GM23338 (cell line): ENCODE measurements at regions not wholly inside any gene's neighbourhood (a gene's known extent, or its start where the extent isn't known, plus 50 kb on each side); places are given as distances from the start of the nearest gene placed in this dataset.

ENCODE experiments used
- ATAC-seq: fragments of 200-7000 bp; cut with Tn5 transposase; 3 replicates; pipeline ENCODE4 v1.9.1; 2020
- DNase-seq: peaks from one replicate; pipeline ENCODE4 v3.0.0-alpha.2; 2015; ENCODE audit warnings: low spot score
- H2AFZ ChIP-seq: fragments of 200-600 bp; sonication (generic); 2 replicates; pipeline ENCODE4 v1.8.0; 2016; ENCODE audit warnings: antibody characterized with exemption, mild to moderate bottlenecking, moderate library complexity
- H3F3A ChIP-seq: fragments of 200-600 bp; sonication (generic); replicated peaks from 2 replicates; pipeline ENCODE4 v1.8.0; 2017; ENCODE audit warnings: antibody characterized with exemption, mixed run types, low read depth
- H3K27ac ChIP-seq: fragments of 200-600 bp; sonication (generic); 2 replicates; pipeline ENCODE4 v1.6.1; 2016; ENCODE audit warnings: low read depth
- H3K27me3 ChIP-seq: fragments of 200-600 bp; sonication (generic); 2 replicates; pipeline ENCODE4 v1.8.0; 2016; ENCODE audit warnings: mild to moderate bottlenecking, mixed run types, moderate library complexity; ENCODE audit not compliant: insufficient read depth
- H3K36me3 ChIP-seq: fragments of 200-600 bp; sonication (generic); 2 replicates; pipeline ENCODE4 v1.8.0; 2016; ENCODE audit warnings: mild to moderate bottlenecking; ENCODE audit not compliant: insufficient read depth
- H3K4me1 ChIP-seq: fragments of 200-600 bp; sonication (generic); 2 replicates; pipeline ENCODE4 v1.8.0; 2016; ENCODE audit warnings: mild to moderate bottlenecking, moderate library complexity; ENCODE audit not compliant: insufficient read depth
- H3K4me2 ChIP-seq: fragments of 200-600 bp; sonication (generic); 2 replicates; pipeline ENCODE4 v1.7.1; 2017; ENCODE audit warnings: mixed run types
- H3K4me3 ChIP-seq: fragments of 200-600 bp; sonication (generic); 2 replicates; pipeline ENCODE4 v1.6.1; 2016; ENCODE audit warnings: mixed run types
- H3K79me2 ChIP-seq: fragments of 200-600 bp; sonication (generic); replicated peaks from 2 replicates; pipeline ENCODE4 v1.8.0; 2017; ENCODE audit warnings: mild to moderate bottlenecking; ENCODE audit not compliant: insufficient read depth
- H3K9me2 ChIP-seq: fragments of 200-600 bp; sonication (generic); 2 replicates; pipeline ENCODE4 v1.8.0; 2017; ENCODE audit not compliant: insufficient read depth
- H4K20me1 ChIP-seq: fragments of 200-600 bp; sonication (generic); replicated peaks from 2 replicates; pipeline ENCODE4 v1.8.0; 2017; ENCODE audit warnings: mild to moderate bottlenecking; ENCODE audit not compliant: insufficient read depth
- H3K27ac Mint-ChIP-seq: 2 replicates; pipeline ENCODE4 v1.8.0; 2020; ENCODE audit warnings: inconsistent platforms, mild to moderate bottlenecking, moderate library complexity, mixed read lengths
- H3K27me3 Mint-ChIP-seq: 3 replicates; pipeline ENCODE4 v1.8.0; 2022; ENCODE audit warnings: low read depth, mild to moderate bottlenecking, moderate library complexity, mixed read lengths, inconsistent platforms; ENCODE audit not compliant: insufficient read depth, poor library complexity
- H3K36me3 Mint-ChIP-seq: 3 replicates; pipeline ENCODE4 v1.8.0; 2021; ENCODE audit warnings: low read depth, mild to moderate bottlenecking, inconsistent platforms, moderate library complexity, mixed read lengths
- H3K4me1 Mint-ChIP-seq: 3 replicates; pipeline ENCODE4 v1.8.0; 2020; ENCODE audit warnings: mild to moderate bottlenecking, inconsistent platforms, mixed read lengths
- H3K4me3 Mint-ChIP-seq: 3 replicates; pipeline ENCODE4 v1.8.0; 2021; ENCODE audit warnings: moderate library complexity, mild to moderate bottlenecking, inconsistent platforms, mixed read lengths
- H3K9me3 Mint-ChIP-seq: 3 replicates; pipeline ENCODE4 v1.8.0; 2020; ENCODE audit warnings: moderate library complexity, mild to moderate bottlenecking, inconsistent platforms, mixed read lengths
- CREB1 ChIP-seq: fragments of 250-450 bp; sonication (Bioruptor Pico); IDR thresholded peaks from 2 replicates; pipeline ENCODE4 v1.5.0; 2020; ENCODE audit warnings: low read depth, mild to moderate bottlenecking, moderate library complexity
- EZH2 ChIP-seq: fragments of 200-600 bp; sonication (generic); IDR thresholded peaks from one replicate; pipeline ENCODE4 v1.8.0; 2017; ENCODE audit warnings: antibody characterized with exemption, mild to moderate bottlenecking, low read depth; ENCODE audit not compliant: unreplicated experiment
- EZH2phosphoT487 ChIP-seq: fragments of 200-600 bp; sonication (generic); IDR thresholded peaks from one replicate; pipeline ENCODE4 v1.8.1; 2018; ENCODE audit warnings: antibody characterized with exemption; ENCODE audit not compliant: unreplicated experiment
- JUNB ChIP-seq: IDR thresholded peaks from one replicate; pipeline ENCODE4 v1.6.1; 2016; ENCODE audit warnings: antibody characterized with exemption; ENCODE audit not compliant: unreplicated experiment
- NANOG ChIP-seq: IDR thresholded peaks from 2 replicates; pipeline ENCODE4 v1.6.1; 2016; ENCODE audit warnings: antibody characterized with exemption, borderline replicate concordance
- POLR2AphosphoS5 ChIP-seq: IDR thresholded peaks from 2 replicates; pipeline ENCODE4 v1.6.1; 2016; ENCODE audit warnings: antibody characterized with exemption, low read depth
- STAT1 ChIP-seq: IDR thresholded peaks from one replicate; pipeline ENCODE4 v1.6.1; 2016; ENCODE audit warnings: antibody characterized with exemption; ENCODE audit not compliant: unreplicated experiment
- ZNF114 ChIP-seq: fragments of 250-450 bp; sonication (Bioruptor Pico); IDR thresholded peaks from 2 replicates; pipeline ENCODE4 v1.5.0; 2020; ENCODE audit warnings: mild to moderate bottlenecking, moderate library complexity
- ZNF331 ChIP-seq: fragments of 250-450 bp; sonication (Bioruptor Pico); IDR thresholded peaks from 2 replicates; pipeline ENCODE4 v1.5.0; 2020; ENCODE audit warnings: low read depth, mild to moderate bottlenecking, moderate library complexity
- TF ChIP-seq, protein P1 (sequence below): IDR thresholded peaks from 2 replicates; pipeline ENCODE4 v1.6.1; 2016; ENCODE audit warnings: antibody characterized with exemption
- TF ChIP-seq, protein P2 (sequence below), 2 experiments: fragments of 200-600 bp in 1 of 2; sonication (generic) in 1 of 2; conservative IDR thresholded peaks; 2 replicates each; pipeline versions ENCODE4 v1.5.1 to v1.6.1; 2016 to 2017; ENCODE audit warnings: antibody characterized with exemption in 2 of 2, low read depth in 2 of 2, mild to moderate bottlenecking in 2 of 2, moderate library complexity in 1 of 2
- TF ChIP-seq, protein P3 (sequence below): IDR thresholded peaks from one replicate; pipeline ENCODE4 v1.6.1; 2018; ENCODE audit warnings: antibody characterized with exemption; ENCODE audit not compliant: unreplicated experiment

DNA sequence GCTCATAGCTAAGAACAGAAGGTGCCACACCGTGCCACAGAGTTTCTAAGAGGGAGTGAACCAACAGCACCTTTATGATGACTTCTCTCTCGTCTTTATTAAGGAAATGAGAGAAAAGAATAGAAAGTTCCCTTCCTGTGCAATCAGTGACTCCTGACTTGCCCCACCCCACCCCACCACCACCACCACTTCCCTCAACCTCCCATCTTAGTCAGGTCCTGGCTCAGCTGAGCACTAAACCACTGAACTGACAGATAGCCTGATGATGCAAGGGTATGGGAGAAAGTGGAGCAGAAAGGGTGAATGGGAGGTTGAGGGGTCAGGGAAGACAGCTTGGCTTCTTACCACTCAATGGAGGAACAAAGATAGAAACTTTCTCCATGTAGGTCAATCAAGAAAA is 75.2 kb upstream of the RMDN2 start:
- Mint-ChIP-seq H3K4me3 (no peak overlapping the region), H3K36me3 (no peaks in the 10 kb centered on the region), H3K27me3 (no peaks in the 10 kb centered on the region), H3K27ac (no peak overlapping the region), H3K4me1 (no peaks in the 10 kb centered on the region), H3K9me3 (no peaks in the 10 kb centered on the region)
- no peaks in the 10 kb centered on the region for H3K27me3 ChIP-seq
- no peak overlapping the region for H2AFZ ChIP-seq
- no peaks in the 10 kb centered on the region for H3F3A ChIP-seq
- H3K9me2 ChIP-seq: no peaks in the 10 kb centered on the region
- H3K27ac ChIP-seq: no peak overlapping the region
- H3K79me2 ChIP-seq: no peaks in the 10 kb centered on the region
- H4K20me1 ChIP-seq: no peaks in the 10 kb centered on the region
- H3K4me1 ChIP-seq: no peaks in the 10 kb centered on the region
- ATAC-seq (no peak), DNase-seq (no peak)
- H3K36me3 ChIP-seq: no peaks in the 10 kb centered on the region
- TF ChIP-seq EZH2phosphoT487 (no peak), POLR2AphosphoS5 (no peak), ZNF331 (no peak), EZH2 (no peak), CREB1 (CRISPR knock-in tag) (no peak), JUNB (no peak), ZNF114 (CRISPR knock-in tag) (no peak), NANOG (no peak), STAT1 (no peak)
- TF ChIP-seq, protein P1, sequence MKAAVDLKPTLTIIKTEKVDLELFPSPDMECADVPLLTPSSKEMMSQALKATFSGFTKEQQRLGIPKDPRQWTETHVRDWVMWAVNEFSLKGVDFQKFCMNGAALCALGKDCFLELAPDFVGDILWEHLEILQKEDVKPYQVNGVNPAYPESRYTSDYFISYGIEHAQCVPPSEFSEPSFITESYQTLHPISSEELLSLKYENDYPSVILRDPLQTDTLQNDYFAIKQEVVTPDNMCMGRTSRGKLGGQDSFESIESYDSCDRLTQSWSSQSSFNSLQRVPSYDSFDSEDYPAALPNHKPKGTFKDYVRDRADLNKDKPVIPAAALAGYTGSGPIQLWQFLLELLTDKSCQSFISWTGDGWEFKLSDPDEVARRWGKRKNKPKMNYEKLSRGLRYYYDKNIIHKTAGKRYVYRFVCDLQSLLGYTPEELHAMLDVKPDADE: no peak
- TF ChIP-seq, protein P2, sequence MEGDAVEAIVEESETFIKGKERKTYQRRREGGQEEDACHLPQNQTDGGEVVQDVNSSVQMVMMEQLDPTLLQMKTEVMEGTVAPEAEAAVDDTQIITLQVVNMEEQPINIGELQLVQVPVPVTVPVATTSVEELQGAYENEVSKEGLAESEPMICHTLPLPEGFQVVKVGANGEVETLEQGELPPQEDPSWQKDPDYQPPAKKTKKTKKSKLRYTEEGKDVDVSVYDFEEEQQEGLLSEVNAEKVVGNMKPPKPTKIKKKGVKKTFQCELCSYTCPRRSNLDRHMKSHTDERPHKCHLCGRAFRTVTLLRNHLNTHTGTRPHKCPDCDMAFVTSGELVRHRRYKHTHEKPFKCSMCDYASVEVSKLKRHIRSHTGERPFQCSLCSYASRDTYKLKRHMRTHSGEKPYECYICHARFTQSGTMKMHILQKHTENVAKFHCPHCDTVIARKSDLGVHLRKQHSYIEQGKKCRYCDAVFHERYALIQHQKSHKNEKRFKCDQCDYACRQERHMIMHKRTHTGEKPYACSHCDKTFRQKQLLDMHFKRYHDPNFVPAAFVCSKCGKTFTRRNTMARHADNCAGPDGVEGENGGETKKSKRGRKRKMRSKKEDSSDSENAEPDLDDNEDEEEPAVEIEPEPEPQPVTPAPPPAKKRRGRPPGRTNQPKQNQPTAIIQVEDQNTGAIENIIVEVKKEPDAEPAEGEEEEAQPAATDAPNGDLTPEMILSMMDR (conservative IDR thresholded peaks at IDR 0.05; ENCODE audit: low read depth in 2 of 2): no peak
- TF ChIP-seq, protein P3, sequence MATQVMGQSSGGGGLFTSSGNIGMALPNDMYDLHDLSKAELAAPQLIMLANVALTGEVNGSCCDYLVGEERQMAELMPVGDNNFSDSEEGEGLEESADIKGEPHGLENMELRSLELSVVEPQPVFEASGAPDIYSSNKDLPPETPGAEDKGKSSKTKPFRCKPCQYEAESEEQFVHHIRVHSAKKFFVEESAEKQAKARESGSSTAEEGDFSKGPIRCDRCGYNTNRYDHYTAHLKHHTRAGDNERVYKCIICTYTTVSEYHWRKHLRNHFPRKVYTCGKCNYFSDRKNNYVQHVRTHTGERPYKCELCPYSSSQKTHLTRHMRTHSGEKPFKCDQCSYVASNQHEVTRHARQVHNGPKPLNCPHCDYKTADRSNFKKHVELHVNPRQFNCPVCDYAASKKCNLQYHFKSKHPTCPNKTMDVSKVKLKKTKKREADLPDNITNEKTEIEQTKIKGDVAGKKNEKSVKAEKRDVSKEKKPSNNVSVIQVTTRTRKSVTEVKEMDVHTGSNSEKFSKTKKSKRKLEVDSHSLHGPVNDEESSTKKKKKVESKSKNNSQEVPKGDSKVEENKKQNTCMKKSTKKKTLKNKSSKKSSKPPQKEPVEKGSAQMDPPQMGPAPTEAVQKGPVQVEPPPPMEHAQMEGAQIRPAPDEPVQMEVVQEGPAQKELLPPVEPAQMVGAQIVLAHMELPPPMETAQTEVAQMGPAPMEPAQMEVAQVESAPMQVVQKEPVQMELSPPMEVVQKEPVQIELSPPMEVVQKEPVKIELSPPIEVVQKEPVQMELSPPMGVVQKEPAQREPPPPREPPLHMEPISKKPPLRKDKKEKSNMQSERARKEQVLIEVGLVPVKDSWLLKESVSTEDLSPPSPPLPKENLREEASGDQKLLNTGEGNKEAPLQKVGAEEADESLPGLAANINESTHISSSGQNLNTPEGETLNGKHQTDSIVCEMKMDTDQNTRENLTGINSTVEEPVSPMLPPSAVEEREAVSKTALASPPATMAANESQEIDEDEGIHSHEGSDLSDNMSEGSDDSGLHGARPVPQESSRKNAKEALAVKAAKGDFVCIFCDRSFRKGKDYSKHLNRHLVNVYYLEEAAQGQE: no peak
- H3K4me2 ChIP-seq: no peak overlapping the region
- no peak overlapping the region for H3K4me3 ChIP-seq
